H9 (cell line): ENCODE measurements at regions not wholly inside any gene's neighbourhood (a gene's known extent, or its start where the extent isn't known, plus 50 kb on each side); places are given as distances from the start of the nearest gene placed in this dataset.

ENCODE experiments used
- DNase-seq: peaks from one replicate; pipeline ENCODE4 v3.0.0-alpha.2; 2017
- H2AFZ ChIP-seq: one replicate; pipeline ENCODE4 v1.6.1; 2013; ENCODE audit warnings: mild to moderate bottlenecking, low read length, control low read depth, moderate library complexity
- H2AK5ac ChIP-seq: 2 replicates; pipeline ENCODE4 v1.6.1; 2013; ENCODE audit warnings: low read length, control low read depth, mixed read lengths; ENCODE audit not compliant: insufficient read length
- H2BK120ac ChIP-seq: one replicate; pipeline ENCODE4 v1.6.1; 2013; ENCODE audit warnings: low read depth, mild to moderate bottlenecking, low read length, control low read depth, inconsistent platforms; ENCODE audit not compliant: poor library complexity, severe bottlenecking
- H2BK12ac ChIP-seq: 2 replicates; pipeline ENCODE4 v1.6.1; 2013; ENCODE audit warnings: low read length, control low read depth, mixed read lengths, low read depth; ENCODE audit not compliant: insufficient read length
- H2BK15ac ChIP-seq: 2 replicates; pipeline ENCODE4 v1.6.1; 2013; ENCODE audit warnings: low read depth, low read length, control low read depth
- H2BK20ac ChIP-seq: one replicate; pipeline ENCODE4 v1.6.1; 2013; ENCODE audit warnings: low read depth, mild to moderate bottlenecking, low read length, control low read depth, inconsistent platforms; ENCODE audit not compliant: poor library complexity, severe bottlenecking
- H2BK5ac ChIP-seq: 2 replicates; pipeline ENCODE4 v1.6.1; 2013; ENCODE audit warnings: low read length, control low read depth, mixed read lengths; ENCODE audit not compliant: insufficient read length
- H3K14ac ChIP-seq: 2 replicates; pipeline ENCODE4 v1.6.1; 2013; ENCODE audit warnings: low read length, control low read depth; ENCODE audit not compliant: insufficient read depth
- H3K18ac ChIP-seq: 2 replicates; pipeline ENCODE4 v1.6.1; 2013; ENCODE audit warnings: low read depth, mild to moderate bottlenecking, mixed read lengths, low read length, control low read depth; ENCODE audit not compliant: insufficient read length
- H3K23ac ChIP-seq: 2 replicates; pipeline ENCODE4 v1.6.1; 2013; ENCODE audit warnings: low read length, control low read depth, mixed read lengths, low read depth; ENCODE audit not compliant: insufficient read length
- H3K23me2 ChIP-seq: 2 replicates; pipeline ENCODE4 v1.6.1; 2013; ENCODE audit warnings: low read depth, mild to moderate bottlenecking, mixed read lengths, low read length, control low read depth; ENCODE audit not compliant: insufficient read length, poor library complexity, severe bottlenecking
- H3K27ac ChIP-seq: 2 replicates; pipeline ENCODE4 v1.5.1; 2013; ENCODE audit warnings: low read length, control low read depth, mixed read lengths, low read depth; ENCODE audit not compliant: insufficient read length
- H3K27me3 ChIP-seq: 2 replicates; pipeline ENCODE4 v1.6.1; 2013; ENCODE audit warnings: low read length, control low read depth, inconsistent platforms; ENCODE audit not compliant: insufficient read depth
- H3K4ac ChIP-seq: 2 replicates; pipeline ENCODE4 v1.6.1; 2013; ENCODE audit warnings: low read depth, mild to moderate bottlenecking, control low read depth, inconsistent platforms, low read length, moderate library complexity
- H3K4me1 ChIP-seq: 2 replicates; pipeline ENCODE4 v1.6.1; 2013; ENCODE audit warnings: low read length, control low read depth, inconsistent platforms; ENCODE audit not compliant: insufficient read depth
- H3K4me2 ChIP-seq: 2 replicates; pipeline ENCODE4 v1.6.1; 2013; ENCODE audit warnings: low read length, control low read depth, mixed read lengths; ENCODE audit not compliant: insufficient read length, insufficient read depth
- H3K56ac ChIP-seq: 2 replicates; pipeline ENCODE4 v1.6.1; 2013; ENCODE audit warnings: low read depth, mild to moderate bottlenecking, mixed read lengths, low read length, control low read depth; ENCODE audit not compliant: insufficient read length
- H3K79me1 ChIP-seq: 2 replicates; pipeline ENCODE4 v1.6.1; 2013; ENCODE audit warnings: low read depth, mild to moderate bottlenecking, moderate library complexity, low read length, control low read depth, inconsistent platforms; ENCODE audit not compliant: insufficient read depth, poor library complexity, severe bottlenecking
- H3K79me2 ChIP-seq: 2 replicates; pipeline ENCODE4 v1.6.1; 2013; ENCODE audit warnings: low read length, control low read depth, inconsistent platforms; ENCODE audit not compliant: insufficient read depth
- H3K9ac ChIP-seq: 2 replicates; pipeline ENCODE4 v1.6.1; 2013; ENCODE audit warnings: low read length, control low read depth, mixed read lengths; ENCODE audit not compliant: insufficient read length; ENCODE audit errors: extremely low read depth
- H3K9me3 ChIP-seq: one replicate; pipeline ENCODE4 v1.6.1; 2013; ENCODE audit warnings: low read depth, low read length, inconsistent platforms; ENCODE audit not compliant: control insufficient read depth
- H3T11ph ChIP-seq: one replicate; pipeline ENCODE4 v1.6.1; 2013; ENCODE audit warnings: mild to moderate bottlenecking, low read length, control low read depth, inconsistent platforms
- H4K20me1 ChIP-seq: one replicate; pipeline ENCODE4 v1.6.1; 2013; ENCODE audit not compliant: control insufficient read depth, insufficient read length, insufficient read depth
- H4K5ac ChIP-seq: 2 replicates; pipeline ENCODE4 v1.6.1; 2013; ENCODE audit warnings: low read depth, mild to moderate bottlenecking, mixed read lengths, low read length, control low read depth; ENCODE audit not compliant: insufficient read length
- H4K8ac ChIP-seq: replicated peaks from 2 replicates; pipeline ENCODE4 v1.6.1; 2013; ENCODE audit warnings: low read length, control low read depth, mixed read lengths, low read depth; ENCODE audit not compliant: insufficient read length
- H4K91ac ChIP-seq: 2 replicates; pipeline ENCODE4 v1.6.1; 2013; ENCODE audit warnings: low read depth, mild to moderate bottlenecking, moderate library complexity, mixed read lengths, low read length, control low read depth; ENCODE audit not compliant: insufficient read length
- H3K27ac Mint-ChIP-seq, 3 experiments: 2 replicates in 2 of 3; 3 replicates in 1 of 3; pipeline ENCODE4 v1.8.0; 2020 to 2021; ENCODE audit warnings: mixed read lengths in 3 of 3, mild to moderate bottlenecking in 1 of 3, moderate library complexity in 1 of 3
- H3K27me3 Mint-ChIP-seq: 2 replicates; pipeline ENCODE4 v1.8.0; 2021; ENCODE audit warnings: low read depth, mild to moderate bottlenecking, moderate library complexity, mixed read lengths
- H3K36me3 Mint-ChIP-seq, 3 experiments: 2 replicates in 2 of 3; 3 replicates in 1 of 3; pipeline ENCODE4 v1.8.0; 2020 to 2021; ENCODE audit warnings: low read depth in 3 of 3, mixed read lengths in 3 of 3; ENCODE audit not compliant: insufficient read depth in 1 of 3
- H3K4me1 Mint-ChIP-seq, 2 experiments: 2 replicates each; pipeline ENCODE4 v1.8.0; 2020; ENCODE audit warnings: mixed read lengths in 2 of 2
- H3K4me3 Mint-ChIP-seq, 2 experiments: 2 replicates in 1 of 2; 3 replicates in 1 of 2; pipeline ENCODE4 v1.8.0; 2020 to 2021; ENCODE audit warnings: mild to moderate bottlenecking in 2 of 2, mixed read lengths in 2 of 2, moderate library complexity in 1 of 2
- H3K9me3 Mint-ChIP-seq, 2 experiments: 2 replicates in 1 of 2; 3 replicates in 1 of 2; pipeline ENCODE4 v1.8.0; 2020; ENCODE audit warnings: mild to moderate bottlenecking in 2 of 2, mixed read lengths in 2 of 2, moderate library complexity in 1 of 2
- WGBS: extraction: QIAGEN DNeasy Blood & Tissue Kit; methylation state at CpG from one replicate; pipeline ENCODE4 v1.1.7; 2013; ENCODE audit warnings: missing lambda C conversion rate, low lambda C conversion rate, mixed read lengths; ENCODE audit not compliant: insufficient read length; ENCODE audit errors: extremely low coverage; 5-methylcytosine and 5-hydroxymethylcytosine counted together
- TF ChIP-seq, protein P1 (sequence below): fragments of 200-600 bp; sonication (generic); conservative IDR thresholded peaks from 3 replicates; pipeline ENCODE4 v1.8.0; 2021; ENCODE audit warnings: antibody characterized with exemption, mild to moderate bottlenecking

DNA sequence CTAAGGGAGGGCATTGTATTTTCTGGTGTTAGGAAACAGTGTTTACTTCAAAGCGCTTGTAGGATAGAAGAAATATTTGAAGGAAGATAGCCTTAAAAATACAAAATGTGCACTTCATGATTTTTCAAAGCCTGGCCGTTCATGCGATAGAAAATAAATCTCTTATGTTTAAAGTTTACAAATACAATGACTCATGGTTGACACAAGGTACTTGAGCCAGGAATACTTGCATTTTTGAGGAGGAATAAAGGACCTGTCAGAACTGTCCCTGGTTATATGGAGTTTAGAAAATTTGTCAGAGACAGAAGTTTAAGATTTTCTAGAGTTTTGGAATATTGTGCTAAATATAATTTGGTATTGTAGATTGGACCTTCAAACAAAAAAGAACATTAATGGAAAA, 1223.2 kb upstream of the SLC10A2 start:
- H3K27me3 Mint-ChIP-seq = no peaks in the 10 kb centered on the region
- Histone ChIP-seq H4K5ac (no peak overlapping the region), H2BK120ac (no peak overlapping the region), H3K56ac (no peak overlapping the region), H2BK12ac (no peak overlapping the region), H3K23me2 (no peaks in the 10 kb centered on the region), H3K27me3 (no peaks in the 10 kb centered on the region), H4K8ac (no peak overlapping the region), H2BK15ac (no peak overlapping the region), H3K9ac (no peak overlapping the region), H3K4me1 (no peaks in the 10 kb centered on the region), H2BK5ac (no peak overlapping the region), H3K4ac (no peak overlapping the region), H3K79me1 (no peaks in the 10 kb centered on the region), H3K18ac (no peak overlapping the region), H4K20me1 (no peaks in the 10 kb centered on the region), H3K9me3 (no peaks in the 10 kb centered on the region), H3K14ac (no peak overlapping the region), H3K79me2 (no peaks in the 10 kb centered on the region), H3K27ac (no peak overlapping the region), H3K23ac (no peak overlapping the region), H2AK5ac (no peak overlapping the region), H2AFZ (no peak overlapping the region), H4K91ac (no peak overlapping the region), H3T11ph (no peak overlapping the region), H3K4me2 (no peak overlapping the region), H2BK20ac (no peak overlapping the region)
- H3K36me3 Mint-ChIP-seq = no peaks in the 10 kb centered on the region; a peak in 1 of 7 replicates
- no peak overlapping the region for H3K4me3 Mint-ChIP-seq
- no peak for DNase-seq
- no CpG with 5 or more reads among the region's 3 CpGs for WGBS
- TF ChIP-seq, protein P1, sequence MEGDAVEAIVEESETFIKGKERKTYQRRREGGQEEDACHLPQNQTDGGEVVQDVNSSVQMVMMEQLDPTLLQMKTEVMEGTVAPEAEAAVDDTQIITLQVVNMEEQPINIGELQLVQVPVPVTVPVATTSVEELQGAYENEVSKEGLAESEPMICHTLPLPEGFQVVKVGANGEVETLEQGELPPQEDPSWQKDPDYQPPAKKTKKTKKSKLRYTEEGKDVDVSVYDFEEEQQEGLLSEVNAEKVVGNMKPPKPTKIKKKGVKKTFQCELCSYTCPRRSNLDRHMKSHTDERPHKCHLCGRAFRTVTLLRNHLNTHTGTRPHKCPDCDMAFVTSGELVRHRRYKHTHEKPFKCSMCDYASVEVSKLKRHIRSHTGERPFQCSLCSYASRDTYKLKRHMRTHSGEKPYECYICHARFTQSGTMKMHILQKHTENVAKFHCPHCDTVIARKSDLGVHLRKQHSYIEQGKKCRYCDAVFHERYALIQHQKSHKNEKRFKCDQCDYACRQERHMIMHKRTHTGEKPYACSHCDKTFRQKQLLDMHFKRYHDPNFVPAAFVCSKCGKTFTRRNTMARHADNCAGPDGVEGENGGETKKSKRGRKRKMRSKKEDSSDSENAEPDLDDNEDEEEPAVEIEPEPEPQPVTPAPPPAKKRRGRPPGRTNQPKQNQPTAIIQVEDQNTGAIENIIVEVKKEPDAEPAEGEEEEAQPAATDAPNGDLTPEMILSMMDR = no peak
- H3K4me1 Mint-ChIP-seq = peaks cover 5% of the 10 kb centered on the region in 2 experiments
- H3K27ac Mint-ChIP-seq = no peak overlapping the region
- H3K9me3 Mint-ChIP-seq = no peaks in the 10 kb centered on the region; a peak in 1 of 5 replicates
